ENCODE measurements at regions not wholly inside any gene's neighbourhood (a gene's known extent, or its start where the extent isn't known, plus 50 kb on each side); places are given as distances from the start of the nearest gene placed in this dataset.

DNA sequence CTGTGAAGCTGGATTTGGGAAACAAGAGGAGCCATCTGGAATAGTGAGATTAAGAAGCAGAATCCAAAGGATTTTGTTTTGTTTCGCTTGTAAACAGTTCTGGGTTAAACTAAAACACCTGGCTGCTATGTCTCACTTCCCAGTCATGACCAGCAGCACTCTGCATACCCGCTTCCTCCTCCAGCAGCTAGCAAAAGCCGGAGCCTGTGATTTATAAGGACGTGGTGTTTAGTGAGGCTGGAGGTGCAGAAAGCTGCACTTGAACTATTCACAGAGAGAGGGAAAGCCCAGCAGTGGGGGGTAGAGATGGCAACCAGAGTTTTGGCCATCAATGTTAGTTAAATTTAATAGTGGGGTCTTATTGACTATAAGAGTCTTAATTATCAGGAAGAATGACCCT lies 240.2 kb downstream of the AJAP1 start:
- TF ChIP-seq, protein P1, sequence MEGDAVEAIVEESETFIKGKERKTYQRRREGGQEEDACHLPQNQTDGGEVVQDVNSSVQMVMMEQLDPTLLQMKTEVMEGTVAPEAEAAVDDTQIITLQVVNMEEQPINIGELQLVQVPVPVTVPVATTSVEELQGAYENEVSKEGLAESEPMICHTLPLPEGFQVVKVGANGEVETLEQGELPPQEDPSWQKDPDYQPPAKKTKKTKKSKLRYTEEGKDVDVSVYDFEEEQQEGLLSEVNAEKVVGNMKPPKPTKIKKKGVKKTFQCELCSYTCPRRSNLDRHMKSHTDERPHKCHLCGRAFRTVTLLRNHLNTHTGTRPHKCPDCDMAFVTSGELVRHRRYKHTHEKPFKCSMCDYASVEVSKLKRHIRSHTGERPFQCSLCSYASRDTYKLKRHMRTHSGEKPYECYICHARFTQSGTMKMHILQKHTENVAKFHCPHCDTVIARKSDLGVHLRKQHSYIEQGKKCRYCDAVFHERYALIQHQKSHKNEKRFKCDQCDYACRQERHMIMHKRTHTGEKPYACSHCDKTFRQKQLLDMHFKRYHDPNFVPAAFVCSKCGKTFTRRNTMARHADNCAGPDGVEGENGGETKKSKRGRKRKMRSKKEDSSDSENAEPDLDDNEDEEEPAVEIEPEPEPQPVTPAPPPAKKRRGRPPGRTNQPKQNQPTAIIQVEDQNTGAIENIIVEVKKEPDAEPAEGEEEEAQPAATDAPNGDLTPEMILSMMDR (IDR thresholded peaks at IDR 0.05 in 2 of 3, conservative IDR thresholded peaks at IDR 0.05 in 1 of 3; ENCODE audit: borderline replicate concordance in 1 of 3, insufficient read depth in 1 of 3, low read depth in 2 of 3, low read length in 2 of 3): no peak
- TF ChIP-seq, protein P2, sequence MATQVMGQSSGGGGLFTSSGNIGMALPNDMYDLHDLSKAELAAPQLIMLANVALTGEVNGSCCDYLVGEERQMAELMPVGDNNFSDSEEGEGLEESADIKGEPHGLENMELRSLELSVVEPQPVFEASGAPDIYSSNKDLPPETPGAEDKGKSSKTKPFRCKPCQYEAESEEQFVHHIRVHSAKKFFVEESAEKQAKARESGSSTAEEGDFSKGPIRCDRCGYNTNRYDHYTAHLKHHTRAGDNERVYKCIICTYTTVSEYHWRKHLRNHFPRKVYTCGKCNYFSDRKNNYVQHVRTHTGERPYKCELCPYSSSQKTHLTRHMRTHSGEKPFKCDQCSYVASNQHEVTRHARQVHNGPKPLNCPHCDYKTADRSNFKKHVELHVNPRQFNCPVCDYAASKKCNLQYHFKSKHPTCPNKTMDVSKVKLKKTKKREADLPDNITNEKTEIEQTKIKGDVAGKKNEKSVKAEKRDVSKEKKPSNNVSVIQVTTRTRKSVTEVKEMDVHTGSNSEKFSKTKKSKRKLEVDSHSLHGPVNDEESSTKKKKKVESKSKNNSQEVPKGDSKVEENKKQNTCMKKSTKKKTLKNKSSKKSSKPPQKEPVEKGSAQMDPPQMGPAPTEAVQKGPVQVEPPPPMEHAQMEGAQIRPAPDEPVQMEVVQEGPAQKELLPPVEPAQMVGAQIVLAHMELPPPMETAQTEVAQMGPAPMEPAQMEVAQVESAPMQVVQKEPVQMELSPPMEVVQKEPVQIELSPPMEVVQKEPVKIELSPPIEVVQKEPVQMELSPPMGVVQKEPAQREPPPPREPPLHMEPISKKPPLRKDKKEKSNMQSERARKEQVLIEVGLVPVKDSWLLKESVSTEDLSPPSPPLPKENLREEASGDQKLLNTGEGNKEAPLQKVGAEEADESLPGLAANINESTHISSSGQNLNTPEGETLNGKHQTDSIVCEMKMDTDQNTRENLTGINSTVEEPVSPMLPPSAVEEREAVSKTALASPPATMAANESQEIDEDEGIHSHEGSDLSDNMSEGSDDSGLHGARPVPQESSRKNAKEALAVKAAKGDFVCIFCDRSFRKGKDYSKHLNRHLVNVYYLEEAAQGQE (IDR thresholded peaks at IDR 0.05; ENCODE audit: low read depth): no peak
- TF ChIP-seq CEBPB (IDR thresholded peaks at IDR 0.05; ENCODE audit: low read depth) (no peak), EZH2phosphoT487 (IDR thresholded peaks at IDR 0.05; ENCODE audit: borderline replicate concordance) (no peak), POLR2A (IDR thresholded peaks at IDR 0.05; ENCODE audit: borderline replicate concordance, extremely low read depth, insufficient read depth, insufficient read length) (no peak), POLR2AphosphoS5 (IDR thresholded peaks at IDR 0.05; ENCODE audit: low read depth, low read length) (no peak), JUND (IDR thresholded peaks at IDR 0.05) (no peak), SP1 (IDR thresholded peaks at IDR 0.05; ENCODE audit: low read depth) (no peak), TCF7L2 (IDR thresholded peaks at IDR 0.05; ENCODE audit: borderline replicate concordance, extremely low read depth, insufficient read depth, insufficient read length) (no peak), ZFX (IDR thresholded peaks at IDR 0.05) (no peak), SIN3A (IDR thresholded peaks at IDR 0.05; ENCODE audit: low read depth) (no peak)

Measured in HCT116 (cell line).